ENCODE measurements at regions not wholly inside any gene's neighbourhood (a gene's known extent, or its start where the extent isn't known, plus 50 kb on each side); places are given as distances from the start of the nearest gene placed in this dataset.

- no peak for DNase-seq
Measured at GRCh38 chr2:226652983-226653765, 146.4 kb downstream of the IRS1 start.

GRCh38 chr2:226652369-226652768 is 147.3 kb downstream of the IRS1 start:
- DNase-seq = no peak

- peak; percentile 43 to 50 for DNase-seq
Measured at GRCh38 chr2:226649871-226650660, 149.6 kb downstream of the IRS1 start.

GRCh38 chr2:226649201-226649600 is 150.4 kb downstream of the IRS1 start:
- DNase-seq = no peak

- DNase-seq = no peak
Measured at GRCh38 chr2:226647621-226648518, 151.8 kb downstream of the IRS1 start.

GRCh38 chr2:226644399-226644865 is 155.2 kb downstream of the IRS1 start:
- DNase-seq = no peak

- no peak for DNase-seq
Measured at GRCh38 chr2:226643946-226644282, 155.7 kb downstream of the IRS1 start.

- DNase-seq = no peak
Measured at GRCh38 chr2:226643030-226643945, 156.3 kb downstream of the IRS1 start.

- no peak for DNase-seq
Measured at GRCh38 chr2:226641008-226641407, 158.6 kb downstream of the IRS1 start.

GRCh38 chr2:226640501-226640900 is 159.1 kb downstream of the IRS1 start:
- DNase-seq = no peak

GRCh38 chr2:226639550-226639949 is 160.1 kb downstream of the IRS1 start:
- no peak for DNase-seq

- DNase-seq = no peak
Measured at GRCh38 chr2:226638576-226638975, 161.0 kb downstream of the IRS1 start.

- no peak for DNase-seq
Measured at GRCh38 chr2:226637383-226637782, 162.2 kb downstream of the IRS1 start.

- no peak for DNase-seq
Measured at GRCh38 chr2:226636586-226636985, 163.0 kb downstream of the IRS1 start.

GRCh38 chr2:226634943-226635604 is 164.5 kb downstream of the IRS1 start:
- DNase-seq = no peak

- no peak for DNase-seq
Measured at GRCh38 chr2:226631671-226632070, 167.9 kb downstream of the IRS1 start.

- DNase-seq = no peak
Measured at GRCh38 chr2:226631187-226631586, 168.4 kb downstream of the IRS1 start.

GRCh38 chr2:226625946-226626345 is 173.7 kb downstream of the IRS1 start:
- DNase-seq = no peak

GRCh38 chr2:226623587-226624368 is 175.8 kb downstream of the IRS1 start:
- no peak for DNase-seq

- DNase-seq = no peak
Measured at GRCh38 chr2:226622484-226622883, 177.1 kb downstream of the IRS1 start.

- DNase-seq = no peak
Measured at GRCh38 chr2:226620176-226620575, 179.4 kb downstream of the IRS1 start.
